ENCODE measurements at regions not wholly inside any gene's neighbourhood (a gene's known extent, or its start where the extent isn't known, plus 50 kb on each side); places are given as distances from the start of the nearest gene placed in this dataset.

GRCh38 chr12:63064080-63064479, 86.9 kb downstream of the AVPR1A start:
- Mint-ChIP-seq H3K4me3 (no peak overlapping the region), H3K4me1 (no peaks in the 10 kb centered on the region), H3K27me3 (no peaks in the 10 kb centered on the region), H3K9me3 (no peaks in the 10 kb centered on the region), H3K36me3 (ENCODE audit: low read depth) (no peaks in the 10 kb centered on the region), H3K27ac (no peak overlapping the region)
- no peak for DNase-seq
- CTCF ChIA-PET = no interaction called here
- POLR2A ChIA-PET = no interaction called here

- H3K4me3 Mint-ChIP-seq = no peak overlapping the region
- ChIA-PET POLR2A (no interaction called here), CTCF (no interaction called here)
- no peak for DNase-seq
- no peaks in the 10 kb centered on the region for H3K36me3 Mint-ChIP-seq (ENCODE audit: low read depth)
- no peaks in the 10 kb centered on the region for H3K9me3 Mint-ChIP-seq
- H3K4me1 Mint-ChIP-seq = no peaks in the 10 kb centered on the region
- peaks cover 2% of the 10 kb centered on the region for H3K27me3 Mint-ChIP-seq
- no peak overlapping the region for H3K27ac Mint-ChIP-seq
These were observed 94.4 kb downstream of the AVPR1A start for GRCh38 chr12:63056649-63057048.

- H3K36me3 Mint-ChIP-seq (ENCODE audit: low read depth) = no peaks in the 10 kb centered on the region
- no peak overlapping the region for H3K27ac Mint-ChIP-seq
- H3K4me3 Mint-ChIP-seq = no peak overlapping the region
- H3K4me1 Mint-ChIP-seq = no peaks in the 10 kb centered on the region
- H3K27me3 Mint-ChIP-seq = no peaks in the 10 kb centered on the region
- H3K9me3 Mint-ChIP-seq = no peaks in the 10 kb centered on the region
- ChIA-PET CTCF (no interaction called here), POLR2A (no interaction called here)
- DNase-seq = no peak
These were observed 98.3 kb downstream of the AVPR1A start for GRCh38 chr12:63052696-63053095.

GRCh38 chr12:63047146-63047545, 103.9 kb downstream of the AVPR1A start:
- ChIA-PET CTCF (no interaction called here), POLR2A (no interaction called here)
- Mint-ChIP-seq H3K27ac (no peak overlapping the region), H3K27me3 (no peaks in the 10 kb centered on the region), H3K4me1 (no peaks in the 10 kb centered on the region), H3K36me3 (ENCODE audit: low read depth) (no peaks in the 10 kb centered on the region), H3K4me3 (no peak overlapping the region), H3K9me3 (no peaks in the 10 kb centered on the region)
- DNase-seq = no peak

- H3K4me3 Mint-ChIP-seq = no peak overlapping the region
- no peaks in the 10 kb centered on the region for H3K4me1 Mint-ChIP-seq
- no peak for DNase-seq
- ChIA-PET POLR2A (no interaction called here), CTCF (no interaction called here)
- H3K9me3 Mint-ChIP-seq = no peaks in the 10 kb centered on the region
- H3K36me3 Mint-ChIP-seq (ENCODE audit: low read depth) = no peaks in the 10 kb centered on the region
- H3K27me3 Mint-ChIP-seq = no peaks in the 10 kb centered on the region
- H3K27ac Mint-ChIP-seq = no peak overlapping the region
These were observed 105.8 kb downstream of the AVPR1A start for GRCh38 chr12:63045020-63045860.

GRCh38 chr12:63042646-63043045, 107.7 kb upstream of the PPM1H start:
- ChIA-PET CTCF (no interaction called here), POLR2A (no interaction called here)
- no peak for DNase-seq
- Mint-ChIP-seq H3K27me3 (no peaks in the 10 kb centered on the region), H3K9me3 (no peaks in the 10 kb centered on the region), H3K4me1 (no peaks in the 10 kb centered on the region), H3K27ac (no peak overlapping the region), H3K36me3 (ENCODE audit: low read depth) (no peaks in the 10 kb centered on the region), H3K4me3 (no peak overlapping the region)

GRCh38 chr12:63041601-63042000, 106.7 kb upstream of the PPM1H start:
- Mint-ChIP-seq H3K27ac (no peak overlapping the region), H3K9me3 (no peaks in the 10 kb centered on the region), H3K4me3 (no peak overlapping the region), H3K36me3 (ENCODE audit: low read depth) (no peaks in the 10 kb centered on the region), H3K27me3 (no peaks in the 10 kb centered on the region), H3K4me1 (no peaks in the 10 kb centered on the region)
- ChIA-PET POLR2A (no interaction called here), CTCF (no interaction called here)
- no peak for DNase-seq

- Mint-ChIP-seq H3K36me3 (ENCODE audit: low read depth) (no peaks in the 10 kb centered on the region), H3K4me3 (no peak overlapping the region), H3K9me3 (no peaks in the 10 kb centered on the region), H3K27me3 (no peaks in the 10 kb centered on the region), H3K27ac (no peak overlapping the region), H3K4me1 (no peaks in the 10 kb centered on the region)
- ChIA-PET POLR2A (no interaction called here), CTCF (no interaction called here)
- DNase-seq = no peak
These were observed 105.7 kb upstream of the PPM1H start for GRCh38 chr12:63040526-63041220.

GRCh38 chr12:63038713-63039100, 103.8 kb upstream of the PPM1H start:
- no peak for DNase-seq
- no peak overlapping the region for H3K27ac Mint-ChIP-seq
- H3K36me3 Mint-ChIP-seq (ENCODE audit: low read depth) = no peaks in the 10 kb centered on the region
- no peaks in the 10 kb centered on the region for H3K27me3 Mint-ChIP-seq
- no peaks in the 10 kb centered on the region for H3K4me1 Mint-ChIP-seq
- POLR2A ChIA-PET = no interaction called here
- CTCF ChIA-PET = no interaction called here
- H3K4me3 Mint-ChIP-seq = no peak overlapping the region
- H3K9me3 Mint-ChIP-seq = no peaks in the 10 kb centered on the region

GRCh38 chr12:63037746-63038712, 103.1 kb upstream of the PPM1H start:
- H3K4me3 Mint-ChIP-seq = no peak overlapping the region
- CTCF ChIA-PET = no interaction called here
- no peaks in the 10 kb centered on the region for H3K9me3 Mint-ChIP-seq
- H3K27ac Mint-ChIP-seq = no peak overlapping the region
- H3K36me3 Mint-ChIP-seq (ENCODE audit: low read depth) = no peaks in the 10 kb centered on the region
- DNase-seq = no peak
- no peaks in the 10 kb centered on the region for H3K27me3 Mint-ChIP-seq
- POLR2A ChIA-PET = no interaction called here
- H3K4me1 Mint-ChIP-seq = no peaks in the 10 kb centered on the region

GRCh38 chr12:63036974-63037335, 102.0 kb upstream of the PPM1H start:
- POLR2A ChIA-PET = no interaction called here
- no peak for DNase-seq
- CTCF ChIA-PET = no interaction called here
- Mint-ChIP-seq H3K9me3 (no peaks in the 10 kb centered on the region), H3K4me1 (no peaks in the 10 kb centered on the region), H3K36me3 (ENCODE audit: low read depth) (no peaks in the 10 kb centered on the region), H3K4me3 (no peak overlapping the region), H3K27ac (no peak overlapping the region), H3K27me3 (no peaks in the 10 kb centered on the region)

GRCh38 chr12:63036216-63036973, 101.4 kb upstream of the PPM1H start:
- DNase-seq = no peak
- no peak overlapping the region for H3K27ac Mint-ChIP-seq
- no peak overlapping the region for H3K4me3 Mint-ChIP-seq
- no peaks in the 10 kb centered on the region for H3K9me3 Mint-ChIP-seq
- ChIA-PET CTCF (no interaction called here), POLR2A (no interaction called here)
- no peaks in the 10 kb centered on the region for H3K4me1 Mint-ChIP-seq
- no peaks in the 10 kb centered on the region for H3K36me3 Mint-ChIP-seq (ENCODE audit: low read depth)
- no peaks in the 10 kb centered on the region for H3K27me3 Mint-ChIP-seq

- Mint-ChIP-seq H3K4me1 (no peaks in the 10 kb centered on the region), H3K9me3 (no peaks in the 10 kb centered on the region), H3K4me3 (no peak overlapping the region), H3K36me3 (ENCODE audit: low read depth) (no peaks in the 10 kb centered on the region), H3K27me3 (no peaks in the 10 kb centered on the region), H3K27ac (no peak overlapping the region)
- CTCF ChIA-PET = no interaction called here
- POLR2A ChIA-PET = no interaction called here
- no peak for DNase-seq
These were observed 99.7 kb upstream of the PPM1H start for GRCh38 chr12:63034601-63035000.

Measured in activated CD4-positive, alpha-beta T cell treated with anti-CD3 and anti-CD28 coated beads, Interleukin-2, amount 10 ng/mL, durations not matched to agents 7 days and 5 days (primary cell).